ENCODE measurements at regions not wholly inside any gene's neighbourhood (a gene's known extent, or its start where the extent isn't known, plus 50 kb on each side); places are given as distances from the start of the nearest gene placed in this dataset.

DNA sequence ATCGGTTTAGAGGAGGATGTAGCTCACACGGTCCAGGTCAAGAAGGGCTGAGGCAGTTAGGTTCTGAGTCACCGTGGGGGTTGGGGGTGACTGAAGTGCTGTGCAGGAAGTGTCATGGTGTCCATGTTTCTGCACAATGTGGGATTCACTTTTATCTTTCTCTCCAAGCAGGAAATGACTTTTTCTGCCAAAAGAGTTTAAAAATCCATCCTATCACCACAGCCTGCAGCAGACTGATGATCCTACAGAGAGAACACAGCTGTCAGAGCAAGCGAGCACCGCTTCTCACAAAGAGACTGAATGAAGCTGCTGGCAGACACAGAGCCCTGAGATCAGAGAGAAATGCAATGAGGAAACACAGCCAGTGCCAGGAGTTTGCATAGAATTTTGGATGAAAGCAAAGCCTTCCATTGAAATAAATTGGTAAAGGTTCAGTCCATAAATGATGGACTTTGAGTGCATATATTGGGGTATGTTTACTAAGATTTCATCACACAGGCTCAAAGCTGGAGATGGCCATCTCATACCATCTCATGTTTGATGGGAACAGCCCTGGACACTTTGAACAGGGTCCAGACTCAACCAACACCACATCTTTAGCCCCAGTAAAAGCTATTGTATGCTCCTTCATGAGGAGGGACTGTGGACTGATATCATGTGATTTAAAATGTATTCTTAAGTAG is 213.9 kb upstream of the FBXL7 start:
- TF ChIP-seq CTCF (IDR thresholded peaks at IDR 0.05; ENCODE audit: insufficient read depth, low read depth, low read length) (no peak), EZH2 (IDR thresholded peaks at IDR 0.05; ENCODE audit: insufficient read depth, low read length) (no peak)

All from astrocyte (in vitro differentiated cells and primary cell).